Vagina (tissue), 2 donors: ENCODE measurements at regions not wholly inside any gene's neighbourhood (a gene's known extent, or its start where the extent isn't known, plus 50 kb on each side); places are given as distances from the start of the nearest gene placed in this dataset.

Experiments used
- CTCF ChIP-seq, 3 experiments: fragments of 450-650 bp in 2 of 3; fragments of 200-600 bp in 1 of 3; sonication (generic) in 1 of 3; IDR thresholded peaks; one replicate each; pipeline ENCODE4 v1.5.1; 2017 to 2019; ENCODE audit warnings: antibody characterized with exemption in 3 of 3, mild to moderate bottlenecking in 2 of 3, moderate library complexity in 2 of 3
- POLR2A ChIP-seq, 2 donors: fragments of 450-650 bp; IDR thresholded peaks; one replicate each; pipeline ENCODE4 v1.6.1; 2017; ENCODE audit warnings: antibody characterized with exemption in 2 of 2, mild to moderate bottlenecking in 2 of 2, moderate library complexity in 2 of 2
- POLR2AphosphoS5 ChIP-seq, 2 donors: sonication (generic); formaldehyde crosslinking; IDR thresholded peaks; one replicate each; pipeline ENCODE4 v1.9.0; 2017; ENCODE audit warnings: antibody characterized with exemption in 2 of 2, mild to moderate bottlenecking in 2 of 2, low read depth in 1 of 2; ENCODE audit not compliant: insufficient read depth in 1 of 2

- TF ChIP-seq POLR2AphosphoS5 (IDR thresholded peaks at IDR 0.05; ENCODE audit: insufficient read depth in 1 of 2, low read depth in 1 of 2) (no peak), POLR2A (IDR thresholded peaks at IDR 0.05) (no peak), CTCF (IDR thresholded peaks at IDR 0.05) (no peak)
These were observed 84.0 kb downstream of the RFLNA start for GRCh38 chr12:124378926-124379325.
